HK-2 (cell line): ENCODE measurements at regions not wholly inside any gene's neighbourhood (a gene's known extent, or its start where the extent isn't known, plus 50 kb on each side); places are given as distances from the start of the nearest gene placed in this dataset.
"Not testable (repeated sequence)": the region's sequence is repeated elsewhere in the genome, so short reads cannot be mapped to it uniquely, and the experiment has no call there.

ENCODE experiments used
- DNase-seq: peaks from one replicate; pipeline ENCODE4 v3.0.0-alpha.2; 2018; ENCODE audit not compliant: unreplicated experiment

DNA sequence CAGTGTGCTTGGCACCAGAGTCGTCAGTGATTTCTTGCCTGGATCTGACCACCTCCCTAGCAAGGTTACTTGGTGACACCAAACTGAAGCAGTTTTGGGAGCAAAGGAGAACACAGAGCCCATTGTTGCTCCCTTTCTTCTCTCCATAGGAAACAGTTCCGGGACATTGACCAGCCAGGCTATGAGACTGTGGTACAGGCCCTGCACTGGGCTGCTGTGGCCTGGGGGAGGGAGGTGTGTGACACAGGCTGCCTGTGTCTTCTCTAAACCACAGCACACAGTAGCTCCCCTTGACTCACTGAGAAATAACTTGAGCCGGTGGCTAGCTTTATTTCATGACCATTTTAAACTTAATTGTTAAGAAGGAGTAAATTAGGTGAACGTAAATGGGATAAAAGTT, 214.8 kb upstream of the UBL3 start:
- DNase-seq, result no peak

DNA sequence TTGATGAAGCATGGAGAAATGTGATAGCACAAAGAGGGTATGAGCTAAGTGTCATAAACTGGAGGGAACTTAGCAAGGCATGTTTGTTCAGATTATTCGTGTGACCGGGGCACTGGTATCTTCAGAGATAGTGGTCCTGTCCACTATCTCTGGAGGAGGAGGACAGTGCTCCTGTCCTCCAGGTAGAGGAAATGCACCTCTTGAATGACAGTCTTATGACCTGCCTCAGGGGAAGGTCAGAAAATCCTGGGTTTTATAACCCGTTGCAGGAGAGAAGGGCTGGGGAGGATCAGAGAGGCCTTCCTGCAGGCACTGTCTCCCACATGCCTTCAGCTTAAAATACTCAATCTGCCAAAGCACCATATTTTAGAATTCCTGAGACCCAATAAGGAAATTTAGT, 213.5 kb upstream of the UBL3 start:
- no peak for DNase-seq

DNA sequence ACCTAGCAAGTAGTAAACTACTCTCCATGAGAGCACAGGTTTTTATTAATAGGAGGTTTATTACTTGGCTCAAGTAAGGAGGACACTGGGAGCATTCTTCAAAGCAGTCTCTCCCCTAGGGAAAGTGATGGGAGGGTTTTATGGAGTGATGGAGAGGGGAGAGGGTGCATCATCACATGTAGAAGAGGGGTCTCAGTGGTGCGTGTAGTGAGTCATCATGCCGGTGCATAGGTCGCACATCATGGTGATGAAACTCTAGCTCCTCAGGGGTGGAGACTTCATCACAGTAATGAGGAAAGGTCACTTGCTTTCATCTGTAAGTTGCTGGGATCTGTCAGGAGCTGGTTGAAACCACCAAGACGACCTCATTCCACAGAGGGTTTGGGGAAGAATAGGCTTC, 210.8 kb upstream of the UBL3 start:
- DNase-seq, result no peak

DNA sequence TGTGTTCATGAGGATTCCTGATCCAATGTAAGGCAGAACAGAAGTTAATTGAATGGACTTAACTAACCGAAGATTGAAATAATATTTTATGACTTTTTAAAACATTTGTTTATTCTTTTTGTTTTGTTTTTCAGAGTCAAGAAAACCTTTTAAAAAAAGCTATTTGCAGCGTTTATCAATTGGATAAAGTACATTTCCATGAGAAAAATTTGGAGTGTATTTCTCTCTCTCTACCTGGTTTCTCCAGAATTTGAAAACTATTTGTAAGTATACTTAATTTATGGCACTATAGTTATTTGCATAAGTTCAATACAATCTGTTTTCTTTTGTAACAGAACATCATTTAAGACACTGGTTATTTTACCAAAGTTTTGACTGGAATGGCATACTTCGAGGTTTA, 208.0 kb upstream of the UBL3 start:
- DNase-seq, result no peak

DNA sequence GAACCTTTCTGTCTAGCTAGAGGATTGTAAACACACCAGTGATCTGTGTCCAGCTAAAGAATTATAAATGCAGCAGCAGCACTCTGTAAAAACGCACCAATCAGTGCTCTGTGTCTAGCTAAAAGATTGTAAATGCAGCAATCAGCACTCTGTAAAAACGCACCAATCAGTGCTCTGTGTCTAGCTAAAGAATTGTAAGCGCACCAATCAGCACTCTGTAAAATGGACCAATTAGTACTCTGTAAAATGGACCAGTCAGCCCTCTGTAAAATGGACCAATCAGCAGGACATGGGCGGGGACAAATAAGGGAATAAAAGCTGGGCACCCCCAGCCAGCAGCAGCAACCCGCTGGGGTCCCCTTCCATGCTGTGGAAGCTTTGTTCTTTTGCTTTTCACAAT, 204.1 kb upstream of the UBL3 start:
- not testable (repeated sequence) for DNase-seq

DNA sequence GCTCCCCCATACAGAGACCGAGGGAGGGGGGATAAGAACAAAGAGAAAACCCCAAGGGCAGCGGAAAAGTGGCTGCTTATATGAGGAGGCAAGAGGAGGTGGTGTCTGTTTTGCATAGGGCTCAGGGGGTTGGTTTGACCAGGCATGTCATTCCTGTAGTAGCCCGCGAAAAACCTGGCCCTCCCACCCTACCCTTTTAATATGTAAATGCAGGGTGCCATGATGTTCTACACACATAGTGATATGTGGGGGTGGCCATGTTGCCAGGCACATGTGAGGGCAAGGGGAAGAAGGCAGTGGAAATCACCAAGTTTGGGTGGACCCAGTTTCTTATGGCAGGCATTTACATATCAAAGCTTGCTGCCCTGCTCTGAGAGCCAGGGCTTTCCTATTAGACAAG, 203.5 kb upstream of the UBL3 start:
- DNase-seq, result no peak

DNA sequence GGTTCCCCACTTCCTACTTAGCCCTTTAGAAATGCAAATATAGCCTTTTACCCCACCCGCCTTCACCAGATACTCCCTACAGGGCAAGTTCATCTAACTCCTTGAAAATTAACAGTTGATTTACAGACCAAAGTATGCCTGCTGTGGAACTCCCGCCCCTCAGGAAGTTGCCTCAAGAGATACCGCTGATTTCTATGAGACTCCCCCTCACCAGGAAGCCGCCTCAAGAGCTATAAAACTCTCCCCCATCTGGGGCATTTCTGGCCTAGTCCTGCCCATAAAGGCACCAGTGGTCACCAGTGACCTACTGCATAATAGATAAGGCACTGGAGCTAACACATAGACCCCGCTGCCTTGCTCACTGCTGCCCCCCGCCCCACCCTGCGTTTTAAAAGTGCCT, 201.7 kb upstream of the UBL3 start:
- no peak for DNase-seq

DNA sequence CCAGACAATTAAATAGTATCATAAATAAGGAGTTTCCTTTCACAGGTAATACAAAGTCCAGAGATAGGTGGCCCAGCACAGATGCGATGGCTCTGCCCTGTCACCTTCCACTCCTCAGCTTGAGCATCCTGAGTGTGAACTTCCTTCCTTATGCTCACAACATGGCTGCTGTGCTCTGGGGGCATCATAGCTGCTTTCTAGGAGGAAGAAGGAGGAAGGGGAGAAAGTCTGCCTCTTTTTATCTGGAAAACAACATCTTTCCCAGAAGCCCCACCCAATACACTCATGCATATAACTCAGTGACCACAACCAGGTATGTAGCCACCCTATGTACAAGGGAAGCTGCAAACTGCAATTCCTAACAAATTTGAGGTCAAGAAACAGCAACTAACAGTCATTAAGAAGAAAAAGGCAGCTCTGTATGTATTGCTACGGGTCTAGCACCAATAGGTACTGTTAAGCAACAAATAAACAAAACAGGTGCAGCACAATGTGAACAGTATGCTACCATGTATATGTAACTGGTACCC, 201.2 kb upstream of the UBL3 start:
- DNase-seq, result no peak

DNA sequence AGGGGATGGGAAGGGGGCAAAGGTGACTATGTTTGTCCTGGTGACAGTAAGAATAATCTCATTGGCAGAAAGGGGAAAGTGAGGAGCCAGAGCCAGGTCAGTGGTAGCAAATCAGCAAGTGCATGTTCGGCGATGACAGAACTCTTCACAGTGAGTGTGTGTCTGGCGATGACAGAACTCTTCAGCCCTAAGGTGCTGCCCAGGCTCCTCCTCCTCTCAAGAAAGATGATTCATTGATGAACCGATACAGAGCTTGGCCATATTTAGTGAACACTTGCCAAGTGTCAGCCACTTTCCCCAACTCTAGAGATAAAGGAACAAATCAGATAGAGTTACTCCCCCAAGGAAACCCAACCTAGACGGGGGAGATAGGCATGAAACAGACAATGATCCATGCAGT, 199.3 kb upstream of the UBL3 start:
- DNase-seq, result no peak

DNA sequence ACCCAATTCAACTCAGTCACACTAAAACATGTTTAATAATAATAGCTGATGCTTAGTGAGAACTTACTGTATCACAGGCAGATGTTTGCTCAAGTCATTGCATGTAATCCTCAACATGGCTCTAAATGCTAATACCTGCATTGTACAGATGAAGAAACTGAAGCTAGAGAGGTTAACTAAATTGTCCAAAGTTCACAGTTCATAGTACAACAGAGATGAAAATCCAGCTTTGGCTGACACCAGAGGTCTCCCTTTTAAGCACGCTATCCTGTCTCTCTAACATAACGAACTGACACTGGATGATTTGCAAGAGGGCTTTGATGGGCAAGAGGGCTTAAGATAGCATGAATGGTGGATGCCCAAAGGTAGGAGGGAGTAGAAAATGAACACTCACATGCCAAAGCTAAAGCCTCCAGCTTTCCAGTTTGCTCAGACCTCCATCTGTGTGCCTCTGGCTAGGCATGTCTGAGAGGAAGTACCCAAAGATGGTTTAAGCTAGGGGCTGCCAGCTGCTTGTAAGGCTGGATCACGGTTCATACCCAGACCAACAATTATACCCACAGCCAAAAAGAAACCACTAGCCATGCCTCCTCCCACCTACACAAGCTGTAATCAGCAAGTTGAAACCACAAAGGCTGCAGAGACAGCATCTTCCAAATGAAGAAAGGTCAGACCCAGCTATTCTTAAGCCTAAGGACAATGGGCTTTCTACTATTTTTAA, 196.9 kb upstream of the UBL3 start:
- DNase-seq, result no peak

DNA sequence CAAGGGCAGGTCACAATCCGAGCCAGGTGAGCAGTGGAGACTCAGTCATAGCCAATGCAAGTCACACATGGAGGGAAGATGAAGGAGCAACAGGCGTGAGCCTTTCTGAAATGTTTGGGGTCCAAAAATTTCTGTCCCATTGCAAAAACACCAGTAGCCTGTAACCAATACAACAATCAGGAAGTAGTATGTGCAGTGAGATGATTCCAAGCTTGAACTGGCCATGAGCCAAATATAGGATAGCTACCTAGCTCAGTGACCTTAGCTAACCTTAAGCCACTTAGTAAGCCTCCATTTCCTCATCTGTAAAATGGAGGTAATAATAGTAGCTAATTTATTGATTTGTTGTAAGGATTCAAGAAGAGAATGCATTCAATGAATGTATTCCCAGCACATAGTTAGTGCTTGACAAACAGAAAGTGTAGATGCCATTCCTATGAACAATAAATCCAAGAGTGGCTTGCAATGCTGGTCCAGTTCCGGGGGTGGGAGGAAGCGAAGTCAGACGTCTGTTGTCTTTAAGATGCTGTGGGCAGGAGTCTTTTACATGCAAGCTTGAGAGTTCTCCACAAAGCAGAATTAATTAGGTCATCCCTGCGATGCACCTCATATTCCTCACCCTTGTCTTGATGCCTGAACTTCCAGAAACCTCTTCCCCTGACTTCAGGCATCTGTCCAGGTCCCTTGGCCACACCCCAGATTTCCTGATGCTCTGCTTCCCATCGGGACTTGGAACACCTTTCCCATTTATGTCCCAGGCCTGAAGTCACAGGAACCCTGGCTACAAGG, 195.7 kb upstream of the UBL3 start:
- DNase-seq, result no peak

DNA sequence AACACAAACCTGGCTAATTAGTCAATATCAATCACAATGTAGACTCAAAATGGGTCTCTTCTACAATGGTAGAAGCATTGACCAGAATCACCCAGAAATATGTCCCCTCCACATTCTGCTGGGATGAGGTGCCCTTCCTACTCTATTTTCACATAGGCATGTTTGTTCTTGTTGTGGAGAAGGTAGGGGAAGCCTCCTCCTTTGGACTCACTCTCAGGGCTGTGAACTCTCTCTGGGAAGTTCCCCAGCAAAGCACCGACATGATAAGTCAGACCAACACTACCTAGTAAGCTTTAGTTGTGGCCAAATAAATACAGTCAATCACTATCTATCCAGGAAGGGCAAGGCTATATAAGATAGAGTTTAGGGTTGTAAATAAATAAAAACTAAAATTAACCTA, 194.5 kb upstream of the UBL3 start:
- DNase-seq, result no peak

DNA sequence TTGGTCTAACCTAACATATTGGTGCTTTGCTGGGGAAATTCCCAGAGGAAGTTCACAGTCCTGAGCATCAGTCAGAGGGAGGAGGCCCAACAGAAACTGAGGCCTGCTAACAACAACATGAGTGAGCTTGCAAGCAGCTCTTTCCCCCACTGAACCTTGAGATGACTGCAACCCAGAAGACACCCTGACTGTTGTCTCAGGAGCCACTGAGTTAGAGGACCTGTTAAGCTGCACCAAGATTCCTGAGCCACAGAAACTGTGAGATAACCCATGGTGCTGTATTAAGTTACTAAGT, 193.2 kb upstream of the UBL3 start:
- DNase-seq, result no peak

DNA sequence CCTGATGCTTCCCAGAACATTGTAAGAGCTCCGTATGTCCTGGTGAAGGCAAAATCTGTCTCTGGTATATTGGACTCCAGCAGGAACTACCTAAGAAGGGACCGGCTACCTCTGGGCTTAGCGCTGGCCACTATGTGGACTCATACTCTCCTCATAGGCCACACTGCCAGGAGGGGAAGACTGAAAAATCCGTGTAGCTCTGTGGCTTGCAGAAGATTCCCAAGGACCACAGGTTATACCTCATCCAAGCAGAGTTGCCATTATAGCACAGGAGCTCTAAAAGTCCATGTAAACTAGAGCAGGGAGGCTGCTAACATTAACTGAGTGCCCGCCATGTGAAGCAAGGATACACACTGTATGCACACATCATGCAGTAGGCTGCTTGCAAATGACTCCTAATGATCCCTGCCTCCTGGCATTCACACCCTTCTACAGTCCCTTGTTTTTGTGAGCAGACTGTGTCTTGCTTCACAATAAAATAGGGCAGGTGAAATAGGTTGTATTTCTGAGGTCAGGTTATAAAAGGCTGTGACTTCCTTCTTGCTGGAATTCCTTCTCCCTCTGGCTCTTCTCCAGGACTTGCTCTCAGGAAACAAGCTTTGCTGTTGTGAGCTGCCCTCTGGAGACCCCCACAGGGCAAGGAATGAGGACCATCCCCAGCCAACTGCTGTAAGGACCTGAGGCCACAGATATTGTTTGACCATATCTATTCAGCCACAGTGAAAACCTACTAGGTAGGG, 192.6 kb upstream of the UBL3 start:
- DNase-seq, result no peak

DNA sequence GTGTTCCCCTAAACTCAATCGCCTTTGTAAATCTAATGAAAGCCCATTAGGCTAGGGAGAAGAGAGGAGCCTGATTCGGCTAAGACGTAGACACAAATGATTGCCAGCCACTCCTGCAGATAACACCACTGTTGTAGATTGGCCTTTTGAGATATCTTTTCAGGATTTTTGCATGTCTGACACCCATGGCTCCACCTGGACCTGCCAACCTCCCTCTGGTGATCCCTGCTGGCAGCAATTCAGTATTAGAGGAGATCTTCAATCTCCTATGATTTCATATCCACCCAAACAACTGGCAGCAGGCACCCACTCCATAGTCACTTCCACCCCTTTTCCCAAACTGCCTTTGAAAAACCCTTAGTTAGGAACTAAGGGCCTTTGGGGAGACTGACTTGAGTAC, 191.9 kb upstream of the UBL3 start:
- DNase-seq, result no peak

DNA sequence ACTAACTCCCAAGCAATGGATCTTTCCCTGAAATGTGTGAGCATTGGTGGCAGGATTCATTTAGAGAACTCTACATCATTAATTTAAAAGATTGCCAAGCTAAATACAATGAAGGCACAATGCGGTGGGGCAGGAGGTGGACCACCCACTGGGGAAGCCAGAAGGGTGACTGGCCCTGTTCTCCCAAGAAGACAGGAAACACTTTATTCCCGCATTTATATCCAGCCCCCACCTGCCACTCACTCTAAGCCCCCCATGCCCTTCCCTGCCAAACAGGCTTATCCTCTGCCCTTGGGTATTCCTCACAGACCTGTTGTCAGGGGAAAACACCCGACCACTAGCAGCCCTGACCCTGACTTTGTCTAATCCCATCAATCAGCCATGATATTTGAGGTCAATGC, 189.1 kb upstream of the UBL3 start:
- DNase-seq, result no peak

DNA sequence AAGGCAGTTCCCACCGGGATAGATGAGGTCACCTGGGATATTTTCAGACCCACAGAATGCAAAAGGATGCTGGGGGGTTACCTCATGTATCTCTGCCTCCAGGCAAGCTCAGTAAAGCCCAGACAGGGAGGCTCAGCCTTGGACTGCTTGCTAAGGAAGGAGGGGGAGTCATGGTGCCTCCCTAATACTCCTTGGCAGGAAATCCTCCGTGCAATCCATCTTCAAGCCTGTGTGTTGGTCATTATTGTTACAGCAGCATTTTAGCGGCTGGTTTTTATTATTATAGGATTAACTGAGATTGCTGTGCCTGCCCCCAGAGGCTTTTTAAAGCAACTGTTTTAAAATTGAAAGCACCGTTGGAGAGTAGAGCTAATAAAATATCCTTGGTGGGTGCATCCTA, 188.5 kb upstream of the UBL3 start:
- DNase-seq, result no peak

DNA sequence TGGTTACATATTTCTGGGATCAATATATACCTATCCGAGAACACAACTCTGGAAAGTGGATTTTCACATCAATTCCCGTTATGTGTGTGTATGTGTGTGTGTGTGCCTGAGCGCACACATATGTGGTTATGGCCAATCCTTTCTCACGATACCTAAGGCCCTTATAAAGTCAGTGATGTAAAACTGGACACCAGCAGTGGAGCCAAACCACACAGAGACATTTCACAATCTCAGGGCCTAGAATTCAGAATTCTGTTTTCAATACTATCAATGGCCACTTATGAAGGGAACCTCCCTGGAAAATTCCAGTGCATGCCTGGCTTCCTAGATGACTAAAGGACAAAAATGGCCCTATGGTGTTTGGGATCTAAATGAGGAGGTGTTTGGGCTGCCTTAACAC, 187.3 kb upstream of the UBL3 start:
- DNase-seq, result no peak

DNA sequence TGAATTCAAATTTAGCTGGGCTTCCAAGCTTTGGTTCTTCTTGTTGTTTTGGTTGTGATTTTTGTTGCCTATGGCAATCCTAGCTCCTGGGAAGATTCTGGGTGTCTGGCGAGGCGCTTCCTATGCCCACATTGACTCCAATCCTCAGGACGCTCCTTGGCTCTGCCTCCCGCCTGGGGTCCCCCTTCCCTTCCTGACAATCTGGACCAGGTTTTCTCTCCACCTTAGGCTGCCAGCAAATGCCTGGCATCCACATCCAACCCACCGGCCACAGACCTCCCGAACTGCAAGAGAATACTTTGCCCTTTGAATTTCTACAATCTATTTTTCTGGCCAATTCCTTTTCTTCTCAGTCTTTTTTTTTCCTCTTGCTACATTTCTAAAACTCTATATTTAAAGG, 186.9 kb upstream of the UBL3 start:
- DNase-seq, result no peak

DNA sequence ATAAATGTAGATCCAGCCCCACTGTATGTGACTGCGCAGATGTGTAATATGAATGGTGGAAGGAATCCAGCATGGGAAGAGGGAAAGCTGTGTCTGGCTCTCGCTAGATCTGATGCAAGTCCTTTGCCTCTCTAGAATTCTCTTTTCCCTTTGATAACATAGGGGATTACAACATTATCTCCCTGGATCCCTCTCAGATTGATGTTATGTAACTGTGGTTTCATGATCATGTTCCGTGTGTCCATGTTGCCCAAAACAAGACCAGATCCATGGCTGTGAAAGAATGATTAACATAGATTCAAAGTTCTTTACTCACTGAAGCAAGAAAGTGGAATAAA, 184.0 kb upstream of the UBL3 start:
- no peak for DNase-seq

DNA sequence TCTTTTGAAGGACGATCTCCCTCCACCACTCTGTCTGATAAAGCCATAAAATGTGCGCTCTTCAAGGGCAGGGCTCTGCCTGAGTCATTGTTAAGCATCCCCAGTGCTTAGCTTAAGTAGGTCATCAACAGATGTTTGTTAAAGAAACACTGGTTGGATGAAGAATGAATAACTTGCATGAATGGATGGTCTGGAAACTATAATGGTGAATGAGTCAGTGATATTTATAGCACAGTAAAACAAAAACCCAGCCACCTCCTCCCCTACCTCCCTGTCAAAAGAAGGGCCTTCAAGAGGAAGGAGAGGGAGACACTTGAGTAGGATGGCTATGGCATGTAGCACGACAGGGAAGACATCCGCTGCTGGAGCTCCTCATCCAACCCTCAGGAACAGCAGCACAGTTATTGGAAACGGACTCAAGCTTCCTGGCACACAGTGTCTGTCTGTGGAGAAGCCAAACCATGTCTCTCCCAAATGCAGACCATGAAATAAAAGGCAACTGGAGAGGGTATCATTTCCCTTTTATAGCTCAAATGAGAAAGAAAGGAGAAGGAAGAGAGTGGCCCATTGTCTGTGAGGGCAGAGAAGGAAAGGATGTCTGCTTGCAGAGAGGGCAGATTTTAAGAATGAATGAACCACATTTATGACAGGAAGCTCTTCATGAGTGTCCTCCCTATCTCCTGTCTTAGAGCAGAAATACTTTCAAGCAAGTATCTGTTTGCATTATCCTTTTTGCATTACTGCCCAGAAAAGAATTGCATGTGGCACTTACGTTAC, 183.5 kb upstream of the UBL3 start:
- no peak for DNase-seq

DNA sequence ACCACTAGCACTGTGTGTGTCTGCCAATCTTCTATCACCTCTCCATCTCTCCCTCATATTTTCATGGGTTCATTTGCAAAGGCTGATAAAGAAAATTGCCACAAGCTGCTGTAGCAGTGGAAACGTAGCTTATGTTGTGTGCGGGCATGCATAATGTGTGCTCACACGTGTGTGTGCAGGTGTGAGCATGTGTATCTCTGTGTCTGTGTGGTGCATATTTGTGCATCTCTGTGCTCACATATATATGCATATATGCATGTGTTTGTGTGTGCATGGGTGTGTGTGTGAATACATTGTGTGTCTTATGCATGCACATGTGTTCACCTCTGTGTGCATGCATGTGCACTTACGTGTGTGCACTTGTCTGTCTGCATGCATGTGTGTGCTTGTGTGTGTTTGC, 181.8 kb upstream of the UBL3 start:
- DNase-seq, result no peak
